Gastrocnemius medialis (tissue), 4 donors: ENCODE measurements at regions not wholly inside any gene's neighbourhood (a gene's known extent, or its start where the extent isn't known, plus 50 kb on each side); places are given as distances from the start of the nearest gene placed in this dataset.

Experiments used
- CTCF ChIP-seq, 5 experiments: fragments of 450-650 bp in 3 of 5; fragments of 200-600 bp in 2 of 5; sonication (generic) in 2 of 5; IDR thresholded peaks in 4 of 5; conservative IDR thresholded peaks in 1 of 5; 1 replicate in 4 of 5; 2 replicates in 1 of 5; pipeline ENCODE4 v1.5.1; 2016 to 2019; ENCODE audit warnings: antibody characterized with exemption in 5 of 5, mild to moderate bottlenecking in 3 of 5, moderate library complexity in 3 of 5
- POLR2A ChIP-seq, 2 donors: fragments of 450-650 bp; IDR thresholded peaks; one replicate each; pipeline ENCODE4 v1.6.1; 2017; ENCODE audit warnings: antibody characterized with exemption in 2 of 2, mild to moderate bottlenecking in 2 of 2, moderate library complexity in 2 of 2

- TF ChIP-seq POLR2A (IDR thresholded peaks at IDR 0.05) (no peak), CTCF (IDR thresholded peaks at IDR 0.05 in 4 of 5, conservative IDR thresholded peaks at IDR 0.05 in 1 of 5) (no peak)
These were observed 535.5 kb downstream of the SUCLG1 start for GRCh38 chr2:83923531-83923930.
